ENCODE measurements at regions not wholly inside any gene's neighbourhood (a gene's known extent, or its start where the extent isn't known, plus 50 kb on each side); places are given as distances from the start of the nearest gene placed in this dataset.

GRCh38 chr9:115229496-115229895 lies 111.5 kb upstream of the TNC start:
- Histone ChIP-seq H3K79me2 (ENCODE audit: control insufficient read depth, insufficient read depth, low read length, unreplicated experiment) (no peaks in the 10 kb centered on the region), H3K36me3 (ENCODE audit: insufficient read depth, low read length) (no peaks in the 10 kb centered on the region), H3K4me3 (ENCODE audit: low read depth, low read length) (no peak overlapping the region), H2AFZ (ENCODE audit: low read length, unreplicated experiment) (no peak overlapping the region), H3K27me3 (ENCODE audit: insufficient read depth, low read length) (peaks cover 8% of the 10 kb centered on the region; the same call in 1 of the 2 replicates), H3K27ac (ENCODE audit: low read depth, low read length) (no peak overlapping the region), H3K4me1 (ENCODE audit: control insufficient read depth, insufficient read depth, low read length, unreplicated experiment) (peaks cover 10% of the 10 kb centered on the region)

GRCh38 chr9:115230924-115231515 lies 113.1 kb upstream of the TNC start:
- Histone ChIP-seq H3K4me1 (ENCODE audit: control insufficient read depth, insufficient read depth, low read length, unreplicated experiment) (peaks cover 14% of the 10 kb centered on the region), H3K27ac (ENCODE audit: low read depth, low read length) (no peak overlapping the region), H3K4me3 (ENCODE audit: low read depth, low read length) (no peak overlapping the region), H3K36me3 (ENCODE audit: insufficient read depth, low read length) (no peaks in the 10 kb centered on the region), H2AFZ (ENCODE audit: low read length, unreplicated experiment) (no peak overlapping the region), H3K79me2 (ENCODE audit: control insufficient read depth, insufficient read depth, low read length, unreplicated experiment) (no peaks in the 10 kb centered on the region), H3K27me3 (ENCODE audit: insufficient read depth, low read length) (peaks cover 8% of the 10 kb centered on the region; the same call in 1 of the 2 replicates)

GRCh38 chr9:115232181-115232774 lies 114.3 kb upstream of the TNC start:
- Histone ChIP-seq H3K4me1 (ENCODE audit: control insufficient read depth, insufficient read depth, low read length, unreplicated experiment) (peaks cover 14% of the 10 kb centered on the region), H3K36me3 (ENCODE audit: insufficient read depth, low read length) (no peaks in the 10 kb centered on the region), H3K27me3 (ENCODE audit: insufficient read depth, low read length) (peaks cover 8% of the 10 kb centered on the region; the same call in 1 of the 2 replicates), H3K4me3 (ENCODE audit: low read depth, low read length) (no peak overlapping the region), H3K27ac (ENCODE audit: low read depth, low read length) (no peak overlapping the region), H2AFZ (ENCODE audit: low read length, unreplicated experiment) (no peak overlapping the region), H3K79me2 (ENCODE audit: control insufficient read depth, insufficient read depth, low read length, unreplicated experiment) (no peaks in the 10 kb centered on the region)

GRCh38 chr9:115234094-115234493 lies 116.1 kb upstream of the TNC start:
- Histone ChIP-seq H3K4me1 (ENCODE audit: control insufficient read depth, insufficient read depth, low read length, unreplicated experiment) (peaks cover 14% of the 10 kb centered on the region), H3K27me3 (ENCODE audit: insufficient read depth, low read length) (no peaks in the 10 kb centered on the region), H3K4me3 (ENCODE audit: low read depth, low read length) (no peak overlapping the region), H3K36me3 (ENCODE audit: insufficient read depth, low read length) (no peaks in the 10 kb centered on the region), H3K27ac (ENCODE audit: low read depth, low read length) (peak overlapping the region; percentile 20; the same call in 1 of the 2 replicates), H2AFZ (ENCODE audit: low read length, unreplicated experiment) (no peak overlapping the region), H3K79me2 (ENCODE audit: control insufficient read depth, insufficient read depth, low read length, unreplicated experiment) (no peaks in the 10 kb centered on the region)

GRCh38 chr9:115235221-115235620 lies 117.3 kb upstream of the TNC start:
- H3K4me3 ChIP-seq (ENCODE audit: low read depth, low read length): no peak overlapping the region
- no peaks in the 10 kb centered on the region for H3K36me3 ChIP-seq (ENCODE audit: insufficient read depth, low read length)
- peaks cover 14% of the 10 kb centered on the region for H3K4me1 ChIP-seq (ENCODE audit: control insufficient read depth, insufficient read depth, low read length, unreplicated experiment)
- no peaks in the 10 kb centered on the region for H3K79me2 ChIP-seq (ENCODE audit: control insufficient read depth, insufficient read depth, low read length, unreplicated experiment)
- no peaks in the 10 kb centered on the region for H3K27me3 ChIP-seq (ENCODE audit: insufficient read depth, low read length)
- H3K27ac ChIP-seq (ENCODE audit: low read depth, low read length): no peak overlapping the region
- no peak overlapping the region for H2AFZ ChIP-seq (ENCODE audit: low read length, unreplicated experiment)

GRCh38 chr9:115237385-115237998 lies 119.5 kb upstream of the TNC start:
- Histone ChIP-seq H3K4me3 (ENCODE audit: low read depth, low read length) (no peak overlapping the region), H3K27me3 (ENCODE audit: insufficient read depth, low read length) (no peaks in the 10 kb centered on the region), H3K27ac (ENCODE audit: low read depth, low read length) (no peak overlapping the region), H3K79me2 (ENCODE audit: control insufficient read depth, insufficient read depth, low read length, unreplicated experiment) (no peaks in the 10 kb centered on the region), H2AFZ (ENCODE audit: low read length, unreplicated experiment) (no peak overlapping the region), H3K4me1 (ENCODE audit: control insufficient read depth, insufficient read depth, low read length, unreplicated experiment) (peaks cover 14% of the 10 kb centered on the region), H3K36me3 (ENCODE audit: insufficient read depth, low read length) (no peaks in the 10 kb centered on the region)

GRCh38 chr9:115240676-115241075 lies 122.7 kb upstream of the TNC start:
- H3K4me1 ChIP-seq (ENCODE audit: control insufficient read depth, insufficient read depth, low read length, unreplicated experiment): no peaks in the 10 kb centered on the region
- H2AFZ ChIP-seq (ENCODE audit: low read length, unreplicated experiment): no peak overlapping the region
- H3K4me3 ChIP-seq (ENCODE audit: low read depth, low read length): no peak overlapping the region
- H3K27ac ChIP-seq (ENCODE audit: low read depth, low read length): no peak overlapping the region
- no peaks in the 10 kb centered on the region for H3K79me2 ChIP-seq (ENCODE audit: control insufficient read depth, insufficient read depth, low read length, unreplicated experiment)
- no peaks in the 10 kb centered on the region for H3K27me3 ChIP-seq (ENCODE audit: insufficient read depth, low read length)
- H3K36me3 ChIP-seq (ENCODE audit: insufficient read depth, low read length): no peaks in the 10 kb centered on the region

GRCh38 chr9:115241641-115242040 lies 123.7 kb upstream of the TNC start:
- H3K79me2 ChIP-seq (ENCODE audit: control insufficient read depth, insufficient read depth, low read length, unreplicated experiment): no peaks in the 10 kb centered on the region
- H3K27ac ChIP-seq (ENCODE audit: low read depth, low read length): no peak overlapping the region
- H3K4me3 ChIP-seq (ENCODE audit: low read depth, low read length): no peak overlapping the region
- H3K4me1 ChIP-seq (ENCODE audit: control insufficient read depth, insufficient read depth, low read length, unreplicated experiment): no peaks in the 10 kb centered on the region
- H2AFZ ChIP-seq (ENCODE audit: low read length, unreplicated experiment): no peak overlapping the region
- no peaks in the 10 kb centered on the region for H3K27me3 ChIP-seq (ENCODE audit: insufficient read depth, low read length)
- no peaks in the 10 kb centered on the region for H3K36me3 ChIP-seq (ENCODE audit: insufficient read depth, low read length)

GRCh38 chr9:115249488-115249887 lies 131.5 kb upstream of the TNC start:
- Histone ChIP-seq H2AFZ (ENCODE audit: low read length, unreplicated experiment) (no peak overlapping the region), H3K79me2 (ENCODE audit: control insufficient read depth, insufficient read depth, low read length, unreplicated experiment) (no peaks in the 10 kb centered on the region)

GRCh38 chr9:115250621-115251032 lies 132.7 kb upstream of the TNC start:
- Histone ChIP-seq H3K4me1 (ENCODE audit: control insufficient read depth, insufficient read depth, low read length, unreplicated experiment) (peaks cover 19% of the 10 kb centered on the region), H3K27ac (ENCODE audit: low read depth, low read length) (peak overlapping the region; percentile 86), H3K27me3 (ENCODE audit: insufficient read depth, low read length) (no peaks in the 10 kb centered on the region), H3K79me2 (ENCODE audit: control insufficient read depth, insufficient read depth, low read length, unreplicated experiment) (no peaks in the 10 kb centered on the region), H3K4me3 (ENCODE audit: low read depth, low read length) (no peak overlapping the region), H2AFZ (ENCODE audit: low read length, unreplicated experiment) (peak overlapping the region; percentile 5), H3K36me3 (ENCODE audit: insufficient read depth, low read length) (no peaks in the 10 kb centered on the region)

More at GRCh38 chr9:115249488-115249887, 131.5 kb upstream of the TNC start:
- H3K27ac ChIP-seq (ENCODE audit: low read depth, low read length): no peak overlapping the region
- no peak overlapping the region for H3K4me3 ChIP-seq (ENCODE audit: low read depth, low read length)
- peaks cover 19% of the 10 kb centered on the region for H3K4me1 ChIP-seq (ENCODE audit: control insufficient read depth, insufficient read depth, low read length, unreplicated experiment)
- no peaks in the 10 kb centered on the region for H3K27me3 ChIP-seq (ENCODE audit: insufficient read depth, low read length)
- no peaks in the 10 kb centered on the region for H3K36me3 ChIP-seq (ENCODE audit: insufficient read depth, low read length)
